ENCODE measurements at regions not wholly inside any gene's neighbourhood (a gene's known extent, or its start where the extent isn't known, plus 50 kb on each side); places are given as distances from the start of the nearest gene placed in this dataset.
"Not testable (repeated sequence)": the region's sequence is repeated elsewhere in the genome, so short reads cannot be mapped to it uniquely, and the experiment has no call there.

GRCh38 chr10:106015369-106016199 is 1148.9 kb downstream of the SORCS1 start:
- H3K36me3 ChIP-seq (ENCODE audit: control insufficient read depth in 4 of 4, insufficient read depth in 4 of 4, low read length in 3 of 4); H3K4me1 ChIP-seq (ENCODE audit: control extremely low read depth in 1 of 4, control insufficient read depth in 4 of 4, insufficient read depth in 4 of 4, low read length in 3 of 4); H3K9me3 ChIP-seq (ENCODE audit: control extremely low read depth in 1 of 5, control insufficient read depth in 4 of 5, insufficient read depth in 2 of 5, low read depth in 1 of 5, low read length in 4 of 5); H3K4me3 ChIP-seq (ENCODE audit: control insufficient read depth in 1 of 7, extremely low read depth in 1 of 7, insufficient read depth in 4 of 7, low read depth in 2 of 7, low read length in 6 of 7); H3K27me3 ChIP-seq (replicated peaks in 2 of 5; ENCODE audit: control insufficient read depth in 4 of 5, insufficient read depth in 5 of 5, low read length in 4 of 5); H3K27ac ChIP-seq (ENCODE audit: insufficient read depth in 1 of 2, low read depth in 1 of 2, low read length in 2 of 2, poor library complexity in 1 of 2, severe bottlenecking in 2 of 2); POLR2A ChIA-PET; CTCF ChIA-PET; DNase-seq: not testable (repeated sequence)
- 95% methylated on average over 3 of the region's 4 CpGs for WGBS (ENCODE audit: insufficient coverage)

GRCh38 chr10:106011250-106011649 is 1153.3 kb downstream of the SORCS1 start:
- no peak overlapping the region for H3K4me3 ChIP-seq (ENCODE audit: control insufficient read depth in 1 of 7, extremely low read depth in 1 of 7, insufficient read depth in 4 of 7, low read depth in 2 of 7, low read length in 6 of 7)
- peaks cover 0 to 3% (median 0%) of the 10 kb centered on the region in 5 experiments for H3K9me3 ChIP-seq (ENCODE audit: control extremely low read depth in 1 of 5, control insufficient read depth in 4 of 5, insufficient read depth in 2 of 5, low read depth in 1 of 5, low read length in 4 of 5)
- H3K27me3 ChIP-seq (replicated peaks in 2 of 5; ENCODE audit: control insufficient read depth in 4 of 5, insufficient read depth in 5 of 5, low read length in 4 of 5): no peaks in the 10 kb centered on the region
- ChIA-PET CTCF (no interaction called here), POLR2A (no interaction called here)
- H3K36me3 ChIP-seq (ENCODE audit: control insufficient read depth in 4 of 4, insufficient read depth in 4 of 4, low read length in 3 of 4): no peaks in the 10 kb centered on the region
- H3K27ac ChIP-seq (ENCODE audit: insufficient read depth in 1 of 2, low read depth in 1 of 2, low read length in 2 of 2, poor library complexity in 1 of 2, severe bottlenecking in 2 of 2): no peak overlapping the region
- no peaks in the 10 kb centered on the region for H3K4me1 ChIP-seq (ENCODE audit: control extremely low read depth in 1 of 4, control insufficient read depth in 4 of 4, insufficient read depth in 4 of 4, low read length in 3 of 4)
- WGBS (ENCODE audit: insufficient coverage): 92% methylated on average over 2 of the region's 3 CpGs
- DNase-seq: no peak

GRCh38 chr10:106000721-106001120 is 1163.8 kb downstream of the SORCS1 start:
- no peak for DNase-seq
- Histone ChIP-seq H3K4me1 (ENCODE audit: control extremely low read depth in 1 of 4, control insufficient read depth in 4 of 4, insufficient read depth in 4 of 4, low read length in 3 of 4) (no peaks in the 10 kb centered on the region), H3K36me3 (ENCODE audit: control insufficient read depth in 4 of 4, insufficient read depth in 4 of 4, low read length in 3 of 4) (no peaks in the 10 kb centered on the region), H3K9me3 (ENCODE audit: control extremely low read depth in 1 of 5, control insufficient read depth in 4 of 5, insufficient read depth in 2 of 5, low read depth in 1 of 5, low read length in 4 of 5) (no peaks in the 10 kb centered on the region), H3K27ac (ENCODE audit: insufficient read depth in 1 of 2, low read depth in 1 of 2, low read length in 2 of 2, poor library complexity in 1 of 2, severe bottlenecking in 2 of 2) (no peak overlapping the region), H3K4me3 (ENCODE audit: control insufficient read depth in 1 of 7, extremely low read depth in 1 of 7, insufficient read depth in 4 of 7, low read depth in 2 of 7, low read length in 6 of 7) (no peak overlapping the region), H3K27me3 (replicated peaks in 2 of 5; ENCODE audit: control insufficient read depth in 4 of 5, insufficient read depth in 5 of 5, low read length in 4 of 5) (no peaks in the 10 kb centered on the region)
- CTCF ChIA-PET: no interaction called here
- 83% methylated on average over 2 of the region's 2 CpGs for WGBS (ENCODE audit: insufficient coverage)
- POLR2A ChIA-PET: no interaction called here

GRCh38 chr10:105993609-105994008 is 1170.9 kb downstream of the SORCS1 start:
- H3K4me1 ChIP-seq (ENCODE audit: control extremely low read depth in 1 of 4, control insufficient read depth in 4 of 4, insufficient read depth in 4 of 4, low read length in 3 of 4): no peaks in the 10 kb centered on the region
- no peak overlapping the region for H3K4me3 ChIP-seq (ENCODE audit: control insufficient read depth in 1 of 7, extremely low read depth in 1 of 7, insufficient read depth in 4 of 7, low read depth in 2 of 7, low read length in 6 of 7)
- ChIA-PET POLR2A (no interaction called here), CTCF (no interaction called here)
- no peaks in the 10 kb centered on the region for H3K27me3 ChIP-seq (replicated peaks in 2 of 5; ENCODE audit: control insufficient read depth in 4 of 5, insufficient read depth in 5 of 5, low read length in 4 of 5)
- H3K36me3 ChIP-seq (ENCODE audit: control insufficient read depth in 4 of 4, insufficient read depth in 4 of 4, low read length in 3 of 4): no peaks in the 10 kb centered on the region
- 100% methylated on average over 1 of the region's 3 CpGs for WGBS (ENCODE audit: insufficient coverage)
- no peaks in the 10 kb centered on the region for H3K9me3 ChIP-seq (ENCODE audit: control extremely low read depth in 1 of 5, control insufficient read depth in 4 of 5, insufficient read depth in 2 of 5, low read depth in 1 of 5, low read length in 4 of 5)
- DNase-seq: no peak
- no peak overlapping the region for H3K27ac ChIP-seq (ENCODE audit: insufficient read depth in 1 of 2, low read depth in 1 of 2, low read length in 2 of 2, poor library complexity in 1 of 2, severe bottlenecking in 2 of 2)

DNA sequence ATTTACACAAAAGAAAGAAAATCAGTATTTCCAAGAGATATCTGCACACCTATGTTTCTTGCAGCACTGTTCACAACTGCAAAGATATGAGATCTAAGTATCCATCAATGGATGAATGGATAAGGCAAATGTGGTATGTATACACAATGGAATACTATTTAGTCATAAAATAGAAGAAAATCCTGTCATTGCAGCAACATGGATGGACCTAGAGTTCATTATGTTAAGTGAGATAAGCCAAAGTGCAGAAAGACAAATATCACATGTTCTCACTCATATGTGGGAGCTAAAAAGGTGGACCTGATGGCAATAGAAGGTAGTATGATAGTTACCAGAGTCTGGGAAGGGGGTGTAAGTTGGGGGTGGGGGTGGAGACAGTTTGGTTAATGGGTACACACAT is 1171.6 kb downstream of the SORCS1 start:
- Histone ChIP-seq H3K9me3 (ENCODE audit: control extremely low read depth in 1 of 5, control insufficient read depth in 4 of 5, insufficient read depth in 2 of 5, low read depth in 1 of 5, low read length in 4 of 5) (no peaks in the 10 kb centered on the region), H3K27ac (ENCODE audit: insufficient read depth in 1 of 2, low read depth in 1 of 2, low read length in 2 of 2, poor library complexity in 1 of 2, severe bottlenecking in 2 of 2) (no peak overlapping the region), H3K27me3 (replicated peaks in 2 of 5; ENCODE audit: control insufficient read depth in 4 of 5, insufficient read depth in 5 of 5, low read length in 4 of 5) (no peaks in the 10 kb centered on the region), H3K4me3 (ENCODE audit: control insufficient read depth in 1 of 7, extremely low read depth in 1 of 7, insufficient read depth in 4 of 7, low read depth in 2 of 7, low read length in 6 of 7) (no peak overlapping the region), H3K4me1 (ENCODE audit: control extremely low read depth in 1 of 4, control insufficient read depth in 4 of 4, insufficient read depth in 4 of 4, low read length in 3 of 4) (no peaks in the 10 kb centered on the region), H3K36me3 (ENCODE audit: control insufficient read depth in 4 of 4, insufficient read depth in 4 of 4, low read length in 3 of 4) (no peaks in the 10 kb centered on the region)
- ChIA-PET CTCF (no interaction called here), POLR2A (no interaction called here)
- no peak for DNase-seq

DNA sequence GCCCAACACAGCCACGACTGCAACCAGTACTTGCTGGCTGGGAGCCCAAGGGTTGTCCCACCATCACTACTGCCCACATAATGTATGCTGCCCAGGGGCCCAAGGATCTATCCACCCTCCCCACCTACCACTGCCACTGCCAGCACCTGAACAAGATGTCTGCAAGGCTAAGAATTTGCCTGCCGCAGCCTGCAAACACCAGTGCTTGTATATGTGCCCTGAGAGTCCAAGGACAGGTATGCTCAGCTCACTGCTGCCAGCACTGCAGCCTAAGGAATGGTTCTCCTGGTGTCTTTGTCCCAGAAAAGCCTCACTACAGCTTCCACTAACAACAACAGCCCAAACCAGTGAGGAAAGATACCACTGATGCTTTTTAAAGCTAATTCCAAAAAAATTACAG is 1174.0 kb downstream of the SORCS1 start:
- 87% methylated on average over 2 of the region's 2 CpGs for WGBS (ENCODE audit: insufficient coverage)

DNA sequence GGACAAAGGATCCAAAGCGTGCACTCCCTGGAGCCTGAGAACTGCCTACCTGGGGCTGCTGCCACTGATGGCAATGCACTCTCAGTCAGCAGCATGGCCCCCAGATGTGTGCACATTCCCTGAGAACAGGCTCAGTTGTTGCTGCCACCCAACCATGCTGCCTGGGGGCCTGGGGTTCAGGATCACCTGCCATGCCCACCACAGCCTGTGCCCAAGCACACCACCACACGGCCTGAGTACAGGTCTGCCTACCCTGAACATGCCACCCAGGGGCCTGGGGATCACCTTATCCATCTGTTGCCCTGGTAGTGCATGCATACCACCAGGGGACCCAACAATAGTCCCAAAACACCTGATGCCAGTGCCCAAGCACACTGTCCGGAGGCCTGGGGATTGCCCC is 1174.5 kb downstream of the SORCS1 start:
- WGBS (ENCODE audit: insufficient coverage): 97% methylated on average over 3 of the region's 3 CpGs
- no peak overlapping the region for H3K27ac ChIP-seq (ENCODE audit: insufficient read depth in 1 of 2, low read depth in 1 of 2, low read length in 2 of 2, poor library complexity in 1 of 2, severe bottlenecking in 2 of 2)
- H3K27me3 ChIP-seq (replicated peaks in 2 of 5; ENCODE audit: control insufficient read depth in 4 of 5, insufficient read depth in 5 of 5, low read length in 4 of 5): peaks cover 0 to 2% (median 0%) of the 10 kb centered on the region in 5 experiments
- ChIA-PET POLR2A (no interaction called here), CTCF (no interaction called here)
- H3K4me3 ChIP-seq (ENCODE audit: control insufficient read depth in 1 of 7, extremely low read depth in 1 of 7, insufficient read depth in 4 of 7, low read depth in 2 of 7, low read length in 6 of 7): no peak overlapping the region
- no peak for DNase-seq
- no peaks in the 10 kb centered on the region for H3K36me3 ChIP-seq (ENCODE audit: control insufficient read depth in 4 of 4, insufficient read depth in 4 of 4, low read length in 3 of 4)
- H3K9me3 ChIP-seq (ENCODE audit: control extremely low read depth in 1 of 5, control insufficient read depth in 4 of 5, insufficient read depth in 2 of 5, low read depth in 1 of 5, low read length in 4 of 5): no peaks in the 10 kb centered on the region
- no peaks in the 10 kb centered on the region for H3K4me1 ChIP-seq (ENCODE audit: control extremely low read depth in 1 of 4, control insufficient read depth in 4 of 4, insufficient read depth in 4 of 4, low read length in 3 of 4)

More for the DNA sequence above, 1174.0 kb downstream of the SORCS1 start:
- H3K4me3 ChIP-seq (ENCODE audit: control insufficient read depth in 1 of 7, extremely low read depth in 1 of 7, insufficient read depth in 4 of 7, low read depth in 2 of 7, low read length in 6 of 7): no peak overlapping the region
- H3K4me1 ChIP-seq (ENCODE audit: control extremely low read depth in 1 of 4, control insufficient read depth in 4 of 4, insufficient read depth in 4 of 4, low read length in 3 of 4): no peaks in the 10 kb centered on the region
- ChIA-PET POLR2A (no interaction called here), CTCF (no interaction called here)
- no peaks in the 10 kb centered on the region for H3K9me3 ChIP-seq (ENCODE audit: control extremely low read depth in 1 of 5, control insufficient read depth in 4 of 5, insufficient read depth in 2 of 5, low read depth in 1 of 5, low read length in 4 of 5)
- no peak for DNase-seq
- peaks cover 0 to 2% (median 0%) of the 10 kb centered on the region in 5 experiments for H3K27me3 ChIP-seq (replicated peaks in 2 of 5; ENCODE audit: control insufficient read depth in 4 of 5, insufficient read depth in 5 of 5, low read length in 4 of 5)
- no peak overlapping the region for H3K27ac ChIP-seq (ENCODE audit: insufficient read depth in 1 of 2, low read depth in 1 of 2, low read length in 2 of 2, poor library complexity in 1 of 2, severe bottlenecking in 2 of 2)
- no peaks in the 10 kb centered on the region for H3K36me3 ChIP-seq (ENCODE audit: control insufficient read depth in 4 of 4, insufficient read depth in 4 of 4, low read length in 3 of 4)
